ENCODE measurements at regions not wholly inside any gene's neighbourhood (a gene's known extent, or its start where the extent isn't known, plus 50 kb on each side); places are given as distances from the start of the nearest gene placed in this dataset.
"Not testable (repeated sequence)": the region's sequence is repeated elsewhere in the genome, so short reads cannot be mapped to it uniquely, and the experiment has no call there.

DNA sequence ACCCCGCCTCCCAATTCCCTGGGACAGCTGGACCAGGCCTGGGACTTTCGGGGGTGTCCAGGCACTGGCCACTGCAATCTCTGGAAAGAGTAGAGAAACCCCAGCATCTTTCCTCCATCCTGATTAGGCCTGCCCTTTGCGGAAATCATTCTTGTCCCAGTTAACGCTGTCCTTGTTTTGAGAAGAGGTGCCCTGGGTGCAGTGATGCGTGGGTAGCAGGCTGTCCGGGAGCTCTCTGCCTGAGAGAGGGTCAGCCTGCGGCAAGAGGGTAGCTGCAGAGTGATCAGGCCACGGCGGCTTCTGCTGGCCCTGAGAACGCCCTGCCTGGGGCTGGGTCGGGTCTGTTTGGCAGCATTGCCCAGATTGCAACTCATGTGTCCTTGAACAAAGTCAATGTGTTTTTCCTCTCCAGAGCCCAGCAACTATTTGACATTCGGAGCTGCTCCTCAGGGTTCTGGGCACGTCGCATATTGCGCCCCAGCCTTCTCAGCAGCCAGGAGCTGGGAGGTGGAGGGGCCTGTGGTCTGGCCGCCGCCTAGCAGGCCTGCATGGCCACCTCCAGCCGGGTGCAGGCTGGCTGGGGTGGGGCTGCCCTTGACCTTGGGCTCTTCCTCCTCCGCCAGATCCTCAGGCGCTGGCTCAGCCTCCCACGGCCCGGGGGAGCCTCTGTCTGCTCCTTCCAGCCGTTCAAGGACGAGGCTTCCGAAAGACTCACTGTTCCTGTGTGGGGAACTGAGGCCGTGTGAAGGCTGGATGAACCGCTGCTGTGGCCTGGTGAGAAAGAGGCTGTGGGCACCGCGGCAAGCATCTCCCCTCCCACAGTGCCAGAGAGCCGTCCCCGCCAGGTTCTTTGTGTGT lies 150.1 kb upstream of the ZNF469 start:
- DNase-seq, result not testable (repeated sequence)

DNA sequence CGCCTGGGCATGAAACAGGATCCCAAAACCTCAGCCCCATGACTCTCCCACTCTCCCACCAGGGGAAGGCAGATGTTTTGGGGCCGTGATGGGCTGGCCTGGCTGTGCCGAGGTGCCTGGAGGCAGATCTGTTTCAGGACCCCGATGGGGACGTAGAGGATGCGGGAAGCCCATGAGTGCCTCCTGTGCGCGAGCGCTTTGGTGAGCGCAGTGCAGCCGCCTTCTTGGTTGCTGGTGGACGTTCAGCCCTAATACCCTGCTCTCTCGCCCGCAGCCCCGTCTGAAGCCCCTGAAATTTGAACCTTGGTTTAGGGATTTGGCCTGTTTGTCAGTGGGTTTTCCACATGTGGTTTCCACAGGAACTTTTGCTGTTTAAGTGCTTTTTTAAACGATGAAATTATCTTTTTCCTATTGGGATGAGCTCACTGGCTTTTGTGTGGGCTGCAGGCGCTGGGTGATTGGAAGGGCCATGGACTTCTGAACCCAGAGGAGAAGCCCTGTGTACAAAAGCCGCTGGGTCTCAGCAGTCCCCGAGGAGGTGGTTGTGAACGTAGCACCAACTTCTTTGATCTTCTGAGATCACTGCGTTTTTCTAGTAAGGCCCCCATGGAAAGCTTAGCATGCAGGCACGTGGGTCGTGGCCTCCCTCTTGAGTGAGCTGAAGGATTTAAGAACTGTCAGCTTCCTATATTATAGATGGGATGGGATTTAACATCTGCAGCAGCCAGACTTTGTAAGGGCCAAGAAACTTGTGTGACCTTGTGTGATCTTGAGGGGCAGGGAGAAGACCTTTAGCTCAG lies 148.9 kb upstream of the ZNF469 start:
- DNase-seq, result not testable (repeated sequence)

- DNase-seq, result not testable (repeated sequence)
Observed at GRCh38 chr16:88234421-88235271, 148.1 kb upstream of the ZNF469 start.

- not testable (repeated sequence) for DNase-seq
Observed at GRCh38 chr16:88235691-88236090, 147.1 kb upstream of the ZNF469 start.

GRCh38 chr16:88236229-88236628 lies 146.5 kb upstream of the ZNF469 start:
- DNase-seq, result not testable (repeated sequence)

DNA sequence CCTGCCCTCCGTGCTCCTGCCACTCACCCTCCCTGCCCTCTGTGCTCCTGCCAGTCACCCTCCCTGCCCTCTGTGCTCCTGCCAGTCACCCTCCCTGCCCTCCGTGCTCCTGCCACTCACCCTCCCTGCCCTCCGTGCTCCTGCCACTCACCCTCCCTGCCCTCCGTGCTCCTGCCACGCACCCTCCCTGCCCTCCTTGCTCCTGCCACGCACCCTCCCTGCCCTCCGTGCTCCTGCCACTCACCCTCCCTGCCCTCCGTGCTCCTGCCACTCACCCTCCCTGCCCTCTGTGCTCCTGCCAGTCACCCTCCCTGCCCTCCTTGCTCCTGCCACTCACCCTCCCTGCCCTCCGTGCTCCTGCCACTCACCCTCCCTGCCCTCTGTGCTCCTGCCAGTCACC lies 145.4 kb upstream of the ZNF469 start:
- DNase-seq, result not testable (repeated sequence)

GRCh38 chr16:88237761-88238415 lies 144.9 kb upstream of the ZNF469 start:
- not testable (repeated sequence) for DNase-seq

DNA sequence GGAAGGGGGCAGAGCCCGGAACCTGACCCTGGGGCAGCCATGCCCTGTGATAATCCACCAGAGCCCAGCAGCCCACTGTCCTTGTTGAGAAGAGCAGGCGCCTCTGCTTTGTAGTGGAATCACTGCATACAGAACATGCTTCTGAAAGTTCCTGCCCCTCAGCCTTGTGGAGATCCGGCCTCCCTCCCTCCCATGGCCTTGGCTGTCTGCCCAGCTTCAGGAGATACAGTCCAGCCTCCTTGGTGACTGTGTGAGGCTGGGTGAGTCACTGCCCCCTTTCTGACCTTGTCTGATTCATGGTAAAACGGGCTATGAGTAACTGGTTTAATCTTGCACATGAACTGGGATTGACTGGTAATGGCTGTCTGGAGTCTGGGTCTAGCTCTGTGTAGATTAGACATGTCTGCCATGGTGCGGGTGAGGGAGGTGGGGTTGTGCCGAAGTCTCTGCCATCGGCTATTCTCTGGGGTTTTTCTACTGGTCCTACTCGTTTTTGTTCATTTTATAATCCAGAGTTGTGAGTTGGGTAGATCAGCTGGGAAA lies 144.0 kb upstream of the ZNF469 start:
- not testable (repeated sequence) for DNase-seq

- DNase-seq, result not testable (repeated sequence)
Observed at GRCh38 chr16:88240118-88240517, 142.6 kb upstream of the ZNF469 start.

DNA sequence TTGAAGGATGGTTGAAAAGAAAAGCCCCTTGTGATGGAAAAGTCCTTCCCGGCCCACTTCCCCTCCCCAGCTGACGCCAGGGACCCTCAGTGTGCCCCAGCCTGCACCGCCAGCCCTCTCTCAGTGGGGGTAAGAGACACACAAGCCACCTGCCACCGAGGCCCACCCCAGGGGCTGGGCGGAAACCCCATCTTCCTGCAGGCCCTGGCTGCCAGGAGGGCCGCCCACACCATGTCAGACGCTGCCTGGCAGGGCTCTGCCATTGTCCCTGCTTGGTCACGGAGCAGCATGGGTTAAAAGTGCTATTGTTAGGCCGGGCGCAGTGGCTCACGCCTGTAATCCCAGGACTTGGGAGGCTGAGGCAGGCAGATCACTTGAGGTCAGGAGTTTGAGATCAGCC lies 142.0 kb upstream of the ZNF469 start:
- not testable (repeated sequence) for DNase-seq

GRCh38 chr16:88241404-88242311 lies 141.1 kb upstream of the ZNF469 start:
- not testable (repeated sequence) for DNase-seq

DNA sequence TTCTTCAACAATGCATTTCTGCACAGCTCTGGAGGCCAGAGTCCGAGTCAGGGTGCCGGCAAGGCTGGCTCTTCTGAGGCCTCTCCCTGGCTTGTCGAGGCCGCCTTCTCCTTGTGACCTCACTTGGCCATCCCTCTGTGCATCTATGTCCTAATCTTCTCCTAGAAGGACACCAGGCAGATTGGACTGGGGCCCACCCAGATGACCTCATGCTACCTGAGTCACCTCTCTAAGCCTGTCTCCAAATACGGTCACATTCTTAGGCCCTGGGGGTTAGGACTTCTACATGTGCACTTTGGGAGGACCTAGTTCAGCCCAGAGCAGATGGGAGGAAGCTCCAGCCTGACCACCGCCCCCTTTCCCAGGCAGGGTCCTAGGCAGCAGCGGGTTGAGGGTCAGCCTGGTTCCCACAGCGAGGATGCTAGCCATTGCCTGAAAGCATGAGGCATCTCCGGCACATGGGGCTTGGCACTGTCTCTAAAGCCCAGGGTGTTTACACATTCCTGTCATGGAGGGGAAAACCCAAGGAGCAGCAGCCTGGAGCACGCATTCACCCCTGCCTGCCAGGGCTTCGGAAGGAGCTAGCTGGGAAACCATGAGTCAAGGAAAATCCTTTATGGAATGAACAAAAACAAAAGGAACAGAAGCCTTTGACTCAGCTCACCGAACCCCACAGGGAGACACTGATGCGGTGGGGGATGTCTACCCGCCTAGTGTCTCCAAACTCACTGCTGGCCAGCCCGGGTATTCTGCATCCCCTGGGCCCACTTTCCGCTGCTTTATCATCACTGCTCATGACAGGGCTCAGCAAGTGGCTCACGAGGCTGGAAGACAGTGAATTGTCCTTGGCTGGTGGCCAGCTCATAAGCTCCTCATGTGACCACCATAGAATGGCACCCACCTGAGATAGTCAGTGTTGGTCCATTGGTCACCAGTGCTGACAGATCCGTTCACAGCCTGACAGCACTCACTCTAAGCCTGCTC lies 140.2 kb upstream of the ZNF469 start:
- not testable (repeated sequence) for DNase-seq

DNA sequence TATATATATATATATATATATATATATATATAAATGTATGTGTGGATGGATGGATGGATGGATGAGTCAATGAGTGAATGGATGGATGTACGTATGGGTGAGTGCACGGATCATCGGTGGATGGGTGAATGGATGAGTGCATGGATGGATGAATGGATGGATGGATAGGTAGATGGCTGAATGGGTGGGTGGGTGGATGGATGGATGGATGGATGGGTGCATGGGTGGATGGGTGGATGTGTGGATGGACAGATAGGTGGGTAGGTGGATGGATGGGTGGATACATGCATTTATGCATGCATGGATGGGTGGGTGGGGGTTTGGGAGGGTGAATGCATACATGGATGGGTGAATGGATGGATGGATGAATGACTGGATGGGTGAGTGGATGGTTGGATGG lies 138.8 kb upstream of the ZNF469 start:
- DNase-seq, result not testable (repeated sequence)

GRCh38 chr16:88245241-88246081 lies 137.3 kb upstream of the ZNF469 start:
- DNase-seq, result not testable (repeated sequence)

GRCh38 chr16:88246955-88247582 lies 135.7 kb upstream of the ZNF469 start:
- not testable (repeated sequence) for DNase-seq

DNA sequence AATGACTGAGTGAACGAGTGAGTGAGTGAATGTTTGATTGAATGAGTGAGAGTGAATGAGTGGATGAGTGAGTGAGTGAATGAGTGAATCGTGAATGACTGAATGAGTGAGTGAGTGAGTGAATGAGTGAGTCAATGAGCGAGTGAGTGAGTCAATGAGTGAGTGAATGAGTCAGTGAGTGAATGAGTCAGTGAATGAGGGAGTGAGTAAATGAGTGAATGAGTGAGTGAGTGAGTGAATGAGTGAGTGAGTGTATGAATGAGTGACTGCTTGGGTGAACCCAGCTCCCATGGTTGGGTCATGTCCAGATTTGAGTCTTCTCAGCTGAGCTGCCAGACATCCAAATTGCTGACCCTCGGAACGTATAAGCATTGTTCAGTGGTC lies 135.2 kb upstream of the ZNF469 start:
- not testable (repeated sequence) for DNase-seq

- DNase-seq, result not testable (repeated sequence)
Observed at GRCh38 chr16:88248761-88249160, 134.0 kb upstream of the ZNF469 start.

- not testable (repeated sequence) for DNase-seq
Observed at GRCh38 chr16:88250381-88250780, 132.4 kb upstream of the ZNF469 start.
